Loucy (cell line): ENCODE measurements at regions not wholly inside any gene's neighbourhood (a gene's known extent, or its start where the extent isn't known, plus 50 kb on each side); places are given as distances from the start of the nearest gene placed in this dataset.

ENCODE experiments used
- CTCF ChIP-seq: fragments of 200-600 bp; sonication (generic); conservative IDR thresholded peaks from 2 replicates; pipeline ENCODE4 v1.5.1; 2014; ENCODE audit warnings: mild to moderate bottlenecking, antibody characterized with exemption, low read length
- EZH2phosphoT487 ChIP-seq: fragments of 200-600 bp; IDR thresholded peaks from 2 replicates; pipeline ENCODE4 v1.6.1; 2018; ENCODE audit warnings: antibody characterized with exemption, mild to moderate bottlenecking, moderate library complexity, borderline replicate concordance

- TF ChIP-seq CTCF (no peak), EZH2phosphoT487 (no peak)
These were observed 96.6 kb upstream of the FAT3 start for GRCh38 chr11:92128026-92128425.
